GM19240 (cell line): ENCODE measurements at regions not wholly inside any gene's neighbourhood (a gene's known extent, or its start where the extent isn't known, plus 50 kb on each side); places are given as distances from the start of the nearest gene placed in this dataset.
A peak's percentile ranks its signal among the peaks of the same experiment; 100 is the strongest.

ENCODE experiments used
- DNase-seq: peaks from one replicate; pipeline ENCODE4 v3.0.0; 2011; ENCODE audit warnings: low spot score; ENCODE audit not compliant: insufficient read length

DNA sequence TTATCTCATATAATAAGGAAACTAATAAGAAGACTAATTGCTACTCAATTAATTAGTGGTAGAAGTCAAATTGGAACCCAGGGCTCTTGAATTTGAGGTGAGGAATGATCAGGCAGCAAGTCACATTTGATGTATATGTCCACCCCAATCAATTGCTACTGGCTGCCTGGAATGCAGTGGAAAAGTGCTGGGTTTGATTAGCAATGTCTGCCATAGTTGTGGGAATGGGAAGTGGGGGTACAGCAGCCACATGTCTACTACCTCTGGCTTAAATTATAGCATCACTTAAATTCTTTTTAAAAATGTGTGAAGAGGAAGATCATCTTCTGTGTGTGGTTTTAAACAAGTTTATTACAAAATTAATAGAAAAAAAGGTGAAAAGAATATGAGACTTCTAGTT lies 50.8 kb upstream of the NAV2 start:
- DNase-seq: no peak

GRCh38 chr11:19660076-19660475 lies 52.6 kb upstream of the NAV2 start:
- DNase-seq: peak; percentile 79

DNA sequence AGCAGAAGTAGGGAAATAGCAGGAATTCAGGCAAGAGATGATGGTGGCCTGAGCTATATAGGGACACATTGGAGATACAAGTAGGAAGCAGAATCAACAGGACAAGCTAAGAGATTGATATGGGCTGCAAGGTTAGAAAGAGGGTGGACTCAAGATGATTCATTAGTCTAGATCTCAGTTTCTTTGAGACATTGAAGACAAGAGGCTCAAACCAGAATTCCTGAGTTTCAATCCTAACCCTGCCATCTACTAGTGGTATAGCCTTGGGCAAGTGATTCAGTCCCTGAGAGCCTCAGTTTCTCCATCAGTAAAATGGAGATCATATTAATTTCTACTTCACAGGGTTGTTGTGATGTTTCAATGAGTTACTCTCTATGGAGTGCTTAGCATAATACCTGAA lies 53.1 kb upstream of the NAV2 start:
- no peak for DNase-seq

GRCh38 chr11:19658344-19658743 lies 54.3 kb upstream of the NAV2 start:
- no peak for DNase-seq

DNA sequence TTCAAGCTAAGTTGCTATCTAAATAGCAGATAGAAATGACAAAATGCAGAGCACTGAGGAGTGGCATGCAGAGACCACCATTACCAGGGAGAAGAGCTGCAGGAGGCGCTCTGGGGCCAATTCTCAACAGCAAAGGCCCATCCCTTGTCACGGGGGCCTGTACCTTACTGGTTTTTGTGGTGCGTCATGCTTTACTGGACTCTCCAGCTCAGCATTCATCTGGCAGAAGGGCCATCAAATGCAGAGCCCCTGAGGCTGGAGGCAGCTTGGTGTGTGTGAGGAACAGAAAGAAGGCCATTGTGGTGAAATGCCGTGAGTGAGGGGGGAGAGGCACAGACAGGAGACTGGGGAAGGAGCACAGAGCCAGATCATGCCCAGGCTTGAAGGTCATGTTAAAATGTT lies 56.5 kb upstream of the NAV2 start:
- DNase-seq: no peak

- DNase-seq: no peak
Observed at GRCh38 chr11:19652623-19653375, 59.8 kb upstream of the NAV2 start.

GRCh38 chr11:19651653-19652052 lies 61.0 kb upstream of the NAV2 start:
- DNase-seq: no peak

GRCh38 chr11:19651028-19651427 lies 61.6 kb upstream of the NAV2 start:
- no peak for DNase-seq

DNA sequence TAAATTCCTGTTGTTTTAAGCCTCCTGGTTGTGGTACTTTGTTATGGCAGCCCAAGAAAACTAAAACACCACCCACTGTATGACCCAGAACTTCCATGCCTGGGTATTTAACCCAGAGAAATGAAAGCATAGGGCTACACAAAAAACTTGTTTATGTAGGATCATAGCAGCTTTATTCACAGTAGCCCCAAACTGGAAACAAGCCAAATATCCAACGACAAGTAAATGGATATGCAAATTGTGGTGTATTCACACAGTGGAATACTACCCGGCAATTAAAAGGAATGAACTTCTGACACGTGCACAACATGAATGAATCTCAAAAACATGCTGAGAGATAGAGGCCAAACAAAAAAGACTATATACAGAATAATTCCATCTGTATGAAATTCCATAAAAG lies 62.2 kb upstream of the NAV2 start:
- DNase-seq: no peak

GRCh38 chr11:19649751-19650150 lies 62.9 kb upstream of the NAV2 start:
- DNase-seq: no peak

- no peak for DNase-seq
Observed at GRCh38 chr11:19648321-19648720, 64.3 kb upstream of the NAV2 start.

DNA sequence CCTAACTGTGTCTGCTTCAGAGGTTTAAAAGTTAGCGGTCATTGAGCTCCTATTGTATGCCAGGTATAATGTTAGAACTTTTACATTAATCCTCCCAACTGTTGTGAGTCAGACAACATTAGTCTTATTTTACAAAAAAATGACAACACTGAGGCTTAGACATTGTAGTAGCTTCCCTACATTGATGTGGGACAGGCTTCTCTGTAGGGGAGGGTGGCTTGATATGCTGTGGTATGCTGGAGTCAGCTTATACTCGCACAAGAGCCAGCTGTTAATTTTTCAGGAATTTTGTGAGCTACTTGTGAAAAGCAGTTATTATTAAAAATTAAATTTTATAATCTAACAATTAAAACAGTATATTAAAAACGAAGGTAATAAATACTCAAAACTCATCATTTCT lies 64.8 kb upstream of the NAV2 start:
- no peak for DNase-seq

DNA sequence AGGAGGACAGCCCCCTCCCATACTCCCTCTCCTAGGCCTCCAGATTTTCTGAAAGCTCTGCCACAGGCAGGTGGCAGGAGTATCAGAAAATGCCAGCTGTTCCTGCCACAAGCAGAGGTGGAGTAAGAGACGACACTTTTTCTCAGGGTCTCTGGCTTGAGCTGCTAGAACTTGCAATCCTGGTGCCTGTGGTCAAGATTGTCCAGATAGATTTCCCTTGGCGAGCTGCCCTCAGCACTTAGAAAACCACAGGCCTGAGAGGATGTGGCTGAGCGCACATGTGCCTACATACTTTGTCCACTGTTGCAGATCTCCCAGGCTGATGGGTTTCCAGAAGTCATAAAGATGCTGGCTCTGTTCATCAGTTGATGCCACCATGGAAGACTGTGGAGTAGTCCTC lies 65.7 kb upstream of the NAV2 start:
- DNase-seq: no peak

DNA sequence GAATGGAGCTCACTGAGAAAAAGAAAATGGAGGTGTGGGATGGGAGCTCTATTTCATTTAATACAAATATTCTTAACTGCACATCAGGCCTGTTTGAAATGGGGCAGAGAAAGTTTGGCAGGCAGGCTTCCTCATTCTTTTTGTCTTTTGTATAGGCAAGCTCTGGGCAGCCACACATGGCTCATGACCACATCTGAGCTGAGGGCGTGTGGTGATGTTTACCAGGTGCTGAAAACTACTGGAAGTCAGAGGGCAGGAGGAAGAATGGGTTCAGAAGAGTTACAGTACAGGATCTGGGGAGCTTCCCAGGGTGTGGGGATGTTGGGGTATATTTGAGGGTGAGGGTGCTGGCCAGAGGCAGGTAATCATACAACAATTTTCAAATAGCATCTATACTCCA lies 66.3 kb upstream of the NAV2 start:
- no peak for DNase-seq

- no peak for DNase-seq
Observed at GRCh38 chr11:19644316-19644715, 68.3 kb upstream of the NAV2 start.

- no peak for DNase-seq
Observed at GRCh38 chr11:19642185-19643158, 70.2 kb upstream of the NAV2 start.

DNA sequence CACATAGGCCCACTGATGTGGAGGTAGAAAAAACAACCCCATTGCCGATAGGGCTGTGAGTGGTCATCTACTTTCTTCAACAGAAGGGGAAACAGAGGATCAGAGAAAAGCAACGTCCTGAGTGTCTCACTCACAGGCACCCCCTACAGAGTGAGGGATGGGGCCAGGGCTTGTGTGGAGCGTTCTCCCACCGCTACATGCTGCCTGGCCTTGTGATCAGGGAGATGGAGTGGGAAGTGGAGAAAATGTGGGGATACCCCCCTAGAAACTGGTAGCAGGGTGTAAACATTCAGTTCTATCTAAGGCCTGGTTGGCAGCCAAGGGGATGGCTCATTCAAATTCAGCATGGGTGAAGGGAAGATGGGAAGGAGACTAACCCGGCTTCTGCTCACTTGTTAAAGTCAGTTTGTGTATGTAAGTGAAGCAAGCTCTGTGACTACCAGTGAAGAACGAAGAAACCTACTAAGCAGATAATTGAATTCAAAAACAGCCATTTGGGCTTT lies 73.0 kb upstream of the NAV2 start:
- no peak for DNase-seq

- DNase-seq: no peak
Observed at GRCh38 chr11:19635332-19635731, 77.3 kb upstream of the NAV2 start.

DNA sequence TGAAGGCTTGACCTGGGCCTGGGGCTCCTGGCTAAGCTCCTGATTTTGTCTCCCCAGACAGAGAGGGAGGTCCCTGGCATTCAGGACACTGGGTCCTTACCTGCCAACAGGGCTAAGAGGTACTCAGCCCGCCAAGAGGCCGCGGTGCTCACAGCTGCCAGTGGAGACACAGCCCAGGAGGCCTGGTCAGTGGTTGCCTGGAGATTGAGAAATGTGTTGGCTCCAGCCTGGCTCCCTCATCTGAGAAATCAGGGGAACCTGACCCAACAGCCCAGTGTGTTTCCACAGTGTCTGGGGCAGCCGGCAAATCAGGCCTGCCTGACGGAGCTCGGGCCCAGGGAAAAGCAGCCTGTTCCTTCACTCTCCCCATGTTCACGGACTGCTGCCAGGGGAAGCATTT lies 79.4 kb upstream of the NAV2 start:
- DNase-seq: no peak

DNA sequence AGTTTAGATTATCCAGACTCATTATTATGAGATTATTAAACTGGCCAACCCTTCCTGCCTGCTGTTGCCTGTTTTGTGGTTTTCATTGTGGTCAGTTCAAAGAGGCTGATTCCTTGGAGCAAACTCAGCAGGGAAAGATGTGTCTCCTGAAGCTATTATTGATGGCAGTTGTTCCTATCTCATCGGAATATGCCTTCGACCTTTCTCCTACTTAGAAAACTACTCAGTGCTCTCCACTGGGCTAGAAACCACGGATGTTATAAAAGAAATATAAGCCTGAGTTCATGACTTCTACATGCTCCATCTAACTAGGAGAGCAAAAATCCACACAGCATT lies 80.2 kb upstream of the NAV2 start:
- DNase-seq: no peak

GRCh38 chr11:19631712-19632498 lies 80.7 kb upstream of the NAV2 start:
- DNase-seq: no peak

DNA sequence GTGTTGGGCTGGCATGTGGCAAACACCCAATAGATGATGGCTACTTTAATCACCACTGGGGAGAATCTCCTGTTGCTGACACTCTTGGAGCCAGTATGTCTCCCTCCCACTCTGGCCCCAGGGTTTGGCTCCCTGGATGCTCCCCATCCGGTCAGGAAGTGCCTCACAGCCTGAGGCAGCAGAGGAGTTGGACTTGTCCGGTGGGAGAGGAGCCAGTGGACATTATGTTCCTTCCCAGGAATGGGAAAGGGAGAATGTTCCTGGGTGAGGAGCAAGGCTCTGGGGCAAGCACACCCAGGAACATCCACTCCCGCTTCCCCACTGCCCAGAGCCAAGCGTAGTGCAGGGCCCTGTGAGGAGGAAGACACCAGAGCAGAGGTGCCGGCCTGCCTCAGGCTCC lies 84.6 kb upstream of the NAV2 start:
- DNase-seq: no peak
